Lower lobe of right lung (tissue), 2 donors: ENCODE measurements at regions not wholly inside any gene's neighbourhood (a gene's known extent, or its start where the extent isn't known, plus 50 kb on each side); places are given as distances from the start of the nearest gene placed in this dataset.

Experiments
- ATAC-seq, 2 donors: fragments of 200-7000 bp; cut with Tn5 transposase; one replicate each; pipeline ENCODE4 v1.9.1; 2020 to 2022; ENCODE audit warnings: mild to moderate bottlenecking in 2 of 2, moderate library complexity in 2 of 2
- DNase-seq: peaks from one replicate; pipeline ENCODE4 v3.0.0-alpha.2; 2020
- H3K27ac ChIP-seq: fragments of 200-600 bp; one replicate; pipeline ENCODE4 v1.8.0; 2022
- H3K27me3 ChIP-seq: fragments of 200-600 bp; one replicate; pipeline ENCODE4 v1.8.0; 2022; ENCODE audit warnings: low read depth
- H3K36me3 ChIP-seq: fragments of 200-600 bp; one replicate; pipeline ENCODE4 v1.8.0; 2022; ENCODE audit warnings: mild to moderate bottlenecking
- H3K4me1 ChIP-seq: fragments of 200-600 bp; one replicate; pipeline ENCODE4 v1.8.0; 2022
- H3K4me3 ChIP-seq: fragments of 200-600 bp; one replicate; pipeline ENCODE4 v1.8.0; 2022; ENCODE audit warnings: mild to moderate bottlenecking
- H3K9me3 ChIP-seq: fragments of 200-600 bp; one replicate; pipeline ENCODE4 v1.8.0; 2022
- CTCF ChIP-seq: fragments of 200-600 bp; IDR thresholded peaks from one replicate; pipeline ENCODE4 v1.8.0; 2022; ENCODE audit warnings: antibody characterized with exemption, mild to moderate bottlenecking
- intact Hi-C: fragments of 100-400 bp; cut with DNase I; formaldehyde crosslinking; loops from one replicate; pipeline ENCODE4 v1.11.0; 2022
- donor health status: DM: no; HTN: yes; CAD: no; lungs with severe emphysema.

- H3K9me3 ChIP-seq: peaks cover 4% of the 10 kb centered on the region
- DNase-seq (no peak), ATAC-seq (no peak)
- intact Hi-C loops: no loop called here
- H3K4me3 ChIP-seq: no peak overlapping the region
- no peak overlapping the region for H3K27ac ChIP-seq
- no peaks in the 10 kb centered on the region for H3K4me1 ChIP-seq
- no peaks in the 10 kb centered on the region for H3K36me3 ChIP-seq
- no peaks in the 10 kb centered on the region for H3K27me3 ChIP-seq
- TF ChIP-seq CTCF: no peak
Observed at GRCh38 chr2:107337209-107337898, 451.4 kb upstream of the ST6GAL2 start.

- H3K27me3 ChIP-seq: no peaks in the 10 kb centered on the region
- H3K27ac ChIP-seq: no peak overlapping the region
- TF ChIP-seq CTCF: no peak
- ATAC-seq (no peak), DNase-seq (no peak)
- no peaks in the 10 kb centered on the region for H3K4me1 ChIP-seq
- no peak overlapping the region for H3K4me3 ChIP-seq
- intact Hi-C loops: no loop called here
- peaks cover 7% of the 10 kb centered on the region for H3K9me3 ChIP-seq
- no peaks in the 10 kb centered on the region for H3K36me3 ChIP-seq
Observed at GRCh38 chr2:107338059-107338458, 452.1 kb upstream of the ST6GAL2 start.

GRCh38 chr2:107338571-107338970, 452.6 kb upstream of the ST6GAL2 start:
- ATAC-seq (no peak), DNase-seq (no peak)
- Histone ChIP-seq H3K4me3 (no peak overlapping the region), H3K36me3 (no peaks in the 10 kb centered on the region), H3K4me1 (no peaks in the 10 kb centered on the region), H3K27me3 (no peaks in the 10 kb centered on the region), H3K27ac (no peak overlapping the region), H3K9me3 (peaks cover 7% of the 10 kb centered on the region)
- intact Hi-C loops: no loop called here
- no peak for TF ChIP-seq CTCF

- ATAC-seq (no peak), DNase-seq (no peak)
- intact Hi-C loops: no loop called here
Observed at GRCh38 chr2:107340955-107341354, 455.0 kb upstream of the ST6GAL2 start.

GRCh38 chr2:107349329-107349728, 463.4 kb upstream of the ST6GAL2 start:
- no peaks in the 10 kb centered on the region for H3K36me3 ChIP-seq
- DNase-seq: no peak
- H3K4me1 ChIP-seq: no peaks in the 10 kb centered on the region
- H3K9me3 ChIP-seq: no peaks in the 10 kb centered on the region
- H3K4me3 ChIP-seq: no peak overlapping the region
- intact Hi-C loops: no loop called here
- no peaks in the 10 kb centered on the region for H3K27me3 ChIP-seq
- TF ChIP-seq CTCF: no peak
- ATAC-seq: no peak
- H3K27ac ChIP-seq: no peak overlapping the region

More at GRCh38 chr2:107340955-107341354, 455.0 kb upstream of the ST6GAL2 start:
- Histone ChIP-seq H3K27me3 (no peaks in the 10 kb centered on the region), H3K4me3 (no peak overlapping the region), H3K4me1 (no peaks in the 10 kb centered on the region), H3K27ac (no peak overlapping the region), H3K9me3 (peaks cover 7% of the 10 kb centered on the region), H3K36me3 (no peaks in the 10 kb centered on the region)
- TF ChIP-seq CTCF: no peak
